Stimulated activated effector memory CD8-positive, alpha-beta T cell treated with anti-CD3 and anti-CD28 coated beads, Interleukin-12 subunit alpha, Interleukin-12 subunit beta, amount 100 ng/mL, for 72 hours (primary cell): ENCODE measurements at regions not wholly inside any gene's neighbourhood (a gene's known extent, or its start where the extent isn't known, plus 50 kb on each side); places are given as distances from the start of the nearest gene placed in this dataset.
A peak's percentile ranks its signal among the peaks of the same experiment; 100 is the strongest.
"Not testable (repeated sequence)": the region's sequence is repeated elsewhere in the genome, so short reads cannot be mapped to it uniquely, and the experiment has no call there.

Source experiments
- ATAC-seq: fragments of 150-1000 bp; cut with Tn5 transposase; 2 replicates; pipeline ENCODE4 v1.10.0; 2021
- DNase-seq, 2 donors: peaks; one replicate each; pipeline ENCODE4 v3.0.0; 2021 to 2022; ENCODE audit warnings: low spot score in 2 of 2
- H3K27ac Mint-ChIP-seq: one replicate; pipeline ENCODE4 v1.8.0; 2022; ENCODE audit warnings: mild to moderate bottlenecking, mixed read lengths
- H3K36me3 Mint-ChIP-seq: one replicate; pipeline ENCODE4 v1.8.0; 2022; ENCODE audit warnings: mild to moderate bottlenecking, mixed read lengths
- H3K4me1 Mint-ChIP-seq: one replicate; pipeline ENCODE4 v1.8.0; 2022; ENCODE audit warnings: mixed read lengths
- H3K4me3 Mint-ChIP-seq: one replicate; pipeline ENCODE4 v1.8.0; 2022; ENCODE audit warnings: mild to moderate bottlenecking, mixed read lengths
- H3K9me3 Mint-ChIP-seq: one replicate; pipeline ENCODE4 v1.8.0; 2022; ENCODE audit warnings: mixed read lengths

DNA sequence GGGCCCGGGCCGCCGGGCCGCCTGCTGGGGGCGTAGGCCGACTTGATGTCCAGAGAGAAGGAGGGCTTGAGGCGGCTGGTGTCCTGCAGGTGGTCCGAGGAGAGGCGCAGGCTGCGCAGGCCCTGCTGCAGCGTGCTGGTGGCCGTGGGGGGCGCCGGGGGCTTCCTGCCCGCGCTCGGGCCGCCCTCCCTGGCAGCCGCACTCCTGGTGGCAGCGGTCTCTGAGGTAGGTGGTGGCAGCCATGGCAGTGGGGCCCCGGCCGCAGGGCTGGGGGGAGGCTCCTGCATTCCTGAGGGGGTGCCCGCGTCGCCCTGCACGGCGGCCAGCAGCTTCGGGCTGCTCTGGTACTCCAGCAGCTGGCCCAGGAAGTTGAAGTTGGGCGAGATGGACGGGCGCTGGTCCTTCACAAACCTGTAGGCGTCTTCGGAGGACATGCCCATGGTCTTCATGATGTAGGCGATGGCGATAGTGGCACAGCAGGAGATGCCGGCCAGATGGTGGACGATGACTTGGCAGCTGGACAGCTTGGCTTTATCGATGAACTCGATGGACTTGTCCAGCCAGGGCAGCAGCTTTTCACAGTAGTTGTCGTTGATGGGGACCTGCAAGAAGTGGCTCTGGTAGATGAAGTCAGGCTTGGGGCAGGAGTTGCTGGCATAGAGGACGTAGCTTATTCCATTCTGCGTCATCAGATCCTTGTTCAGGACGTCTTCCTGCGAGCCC, 136.1 kb upstream of the PTPN20 start:
- not testable (repeated sequence) for H3K4me3 Mint-ChIP-seq, H3K36me3 Mint-ChIP-seq, ATAC-seq, DNase-seq, H3K9me3 Mint-ChIP-seq, H3K27ac Mint-ChIP-seq, H3K4me1 Mint-ChIP-seq

- not testable (repeated sequence) for H3K4me1 Mint-ChIP-seq, H3K27ac Mint-ChIP-seq, ATAC-seq, H3K36me3 Mint-ChIP-seq, DNase-seq, H3K4me3 Mint-ChIP-seq, H3K9me3 Mint-ChIP-seq
Measured at GRCh38 chr10:46775668-46776059, 135.6 kb upstream of the PTPN20 start.

DNA sequence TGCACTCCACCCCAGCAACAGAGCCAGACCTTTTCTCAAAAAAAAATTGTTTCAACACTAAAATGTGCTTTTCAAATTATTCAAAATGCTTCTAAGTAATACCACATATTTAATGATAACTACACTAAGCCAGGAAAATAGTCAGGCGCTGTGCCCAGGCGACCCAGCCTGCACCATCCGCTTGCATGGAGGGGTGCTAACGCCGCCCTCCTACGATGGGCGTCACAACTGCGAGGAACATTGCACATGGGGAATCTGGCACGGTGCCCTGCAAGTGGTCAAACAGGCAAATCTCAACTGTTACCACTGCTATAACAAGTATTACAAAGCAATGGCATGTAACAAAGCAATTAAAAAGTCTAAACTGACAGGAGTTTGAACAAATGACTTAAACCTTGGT, 131.7 kb upstream of the PTPN20 start:
- not testable (repeated sequence) for H3K9me3 Mint-ChIP-seq, H3K4me1 Mint-ChIP-seq, H3K36me3 Mint-ChIP-seq, DNase-seq, H3K27ac Mint-ChIP-seq, H3K4me3 Mint-ChIP-seq
- ATAC-seq: peak; percentile 29

GRCh38 chr10:46780164-46780563, 131.1 kb upstream of the PTPN20 start:
- not testable (repeated sequence) for DNase-seq, H3K4me1 Mint-ChIP-seq, ATAC-seq, H3K36me3 Mint-ChIP-seq, H3K4me3 Mint-ChIP-seq, H3K9me3 Mint-ChIP-seq, H3K27ac Mint-ChIP-seq

GRCh38 chr10:46781001-46781400, 130.2 kb upstream of the PTPN20 start:
- not testable (repeated sequence) for H3K4me3 Mint-ChIP-seq, H3K27ac Mint-ChIP-seq, H3K9me3 Mint-ChIP-seq, ATAC-seq, H3K4me1 Mint-ChIP-seq, H3K36me3 Mint-ChIP-seq, DNase-seq

DNA sequence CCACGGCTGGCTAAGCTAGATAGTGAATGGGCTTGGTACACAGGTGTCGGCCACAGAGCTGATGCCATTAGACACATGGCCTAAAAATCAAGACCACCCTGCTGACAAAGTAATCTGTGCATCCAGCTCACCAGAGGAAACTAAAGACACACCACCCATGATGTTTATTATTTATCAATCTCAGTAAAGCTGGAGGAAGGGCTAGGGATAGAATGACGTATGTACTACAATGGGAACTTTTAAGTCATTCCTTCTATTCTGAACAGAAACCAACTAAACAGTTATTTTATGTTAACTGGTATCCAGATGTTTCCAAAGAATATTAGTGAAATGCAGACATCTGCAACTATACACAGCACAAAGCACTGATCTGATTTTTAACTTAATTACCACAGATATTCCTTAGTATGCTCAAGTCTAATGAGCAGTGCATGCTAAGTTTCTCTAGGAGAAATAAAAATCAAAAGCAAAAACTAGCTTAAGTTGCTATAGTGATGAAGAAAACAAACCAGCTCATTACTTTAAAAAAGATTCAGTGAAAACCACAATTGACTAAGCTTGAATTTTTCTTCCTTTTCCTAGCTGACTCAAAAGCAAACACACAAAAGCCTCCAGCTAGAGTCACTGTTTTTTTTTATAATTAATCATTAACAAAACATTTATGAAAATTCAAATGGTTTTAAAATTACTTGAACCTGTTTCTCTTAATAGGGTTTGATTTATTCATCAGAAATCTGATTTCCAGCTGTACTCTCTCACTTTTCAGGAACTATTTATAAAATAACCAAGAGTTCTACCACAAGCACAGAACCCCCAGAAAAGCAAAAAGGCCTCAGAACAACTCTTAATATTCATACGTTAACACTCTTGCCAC, 129.0 kb upstream of the PTPN20 start:
- not testable (repeated sequence) for H3K36me3 Mint-ChIP-seq, DNase-seq, H3K4me3 Mint-ChIP-seq, H3K9me3 Mint-ChIP-seq
- peak overlapping the region; percentile 71 for H3K27ac Mint-ChIP-seq
- peak; percentile 68 for ATAC-seq
- H3K4me1 Mint-ChIP-seq: peaks cover 14% of the 10 kb centered on the region

DNA sequence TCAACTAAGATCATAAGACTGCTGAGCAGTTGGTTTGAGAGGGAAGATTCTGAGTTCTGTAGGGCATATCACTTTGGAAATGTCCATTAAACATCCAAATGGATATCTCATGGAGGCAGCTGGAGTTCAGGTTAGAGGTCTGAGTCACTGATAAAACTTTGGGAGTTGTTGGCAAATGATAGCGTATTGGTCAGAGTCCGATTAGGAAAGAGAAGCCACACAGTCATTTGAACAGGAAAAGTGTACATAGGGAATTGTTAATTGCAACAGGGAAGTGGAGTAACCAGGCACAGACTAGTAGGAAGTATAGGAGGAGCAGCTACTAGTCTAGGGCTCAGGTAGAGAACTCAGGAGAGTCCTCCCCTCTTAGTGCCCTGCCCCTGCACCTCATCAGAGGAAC, 126.6 kb upstream of the PTPN20 start:
- not testable (repeated sequence) for DNase-seq, ATAC-seq, H3K36me3 Mint-ChIP-seq, H3K27ac Mint-ChIP-seq, H3K4me3 Mint-ChIP-seq, H3K9me3 Mint-ChIP-seq
- peaks cover 16% of the 10 kb centered on the region for H3K4me1 Mint-ChIP-seq

DNA sequence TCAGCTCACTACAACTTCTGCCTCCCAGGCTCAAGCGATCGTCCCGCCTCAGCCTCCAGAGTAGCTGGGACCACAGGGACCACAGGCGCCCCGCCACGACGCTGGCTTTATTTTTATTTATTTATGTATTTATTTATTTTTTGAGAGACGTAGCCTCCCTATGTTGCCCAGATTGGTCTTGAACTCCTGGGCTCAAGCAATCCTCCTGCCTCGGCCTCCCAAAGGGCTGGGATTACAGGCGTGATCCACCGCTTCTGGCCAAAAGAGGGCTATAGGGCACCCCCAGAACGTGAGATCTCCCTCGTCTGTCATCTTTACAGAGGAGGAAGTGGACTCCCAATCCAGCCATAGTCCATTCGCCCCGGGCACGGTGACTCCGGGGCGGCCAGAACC, 125.1 kb upstream of the PTPN20 start:
- H3K36me3 Mint-ChIP-seq, DNase-seq, H3K9me3 Mint-ChIP-seq, ATAC-seq, H3K27ac Mint-ChIP-seq: not testable (repeated sequence)
- Mint-ChIP-seq H3K4me1 (peaks cover 16% of the 10 kb centered on the region), H3K4me3 (peak overlapping the region; percentile 91)

GRCh38 chr10:46786518-46787320, 124.5 kb upstream of the PTPN20 start:
- Mint-ChIP-seq H3K27ac (peak overlapping the region; percentile 93), H3K4me1 (peaks cover 13% of the 10 kb centered on the region), H3K4me3 (peak overlapping the region; percentile 91), H3K36me3 (peaks cover 11% of the 10 kb centered on the region)
- peak; percentile 82 for ATAC-seq
- H3K9me3 Mint-ChIP-seq: not testable (repeated sequence)
- DNase-seq: peak; percentile 44 to 73

- Mint-ChIP-seq H3K36me3 (peaks cover 15% of the 10 kb centered on the region), H3K4me1 (peaks cover 9% of the 10 kb centered on the region), H3K27ac (peak overlapping the region; percentile 93), H3K4me3 (peak overlapping the region; percentile 91), H3K9me3 (no peaks in the 10 kb centered on the region)
- peak; percentile 72 for ATAC-seq
- DNase-seq: peak in 1 of 2 donors; percentile 51
Measured at GRCh38 chr10:46787321-46787615, 124.0 kb upstream of the PTPN20 start.

DNA sequence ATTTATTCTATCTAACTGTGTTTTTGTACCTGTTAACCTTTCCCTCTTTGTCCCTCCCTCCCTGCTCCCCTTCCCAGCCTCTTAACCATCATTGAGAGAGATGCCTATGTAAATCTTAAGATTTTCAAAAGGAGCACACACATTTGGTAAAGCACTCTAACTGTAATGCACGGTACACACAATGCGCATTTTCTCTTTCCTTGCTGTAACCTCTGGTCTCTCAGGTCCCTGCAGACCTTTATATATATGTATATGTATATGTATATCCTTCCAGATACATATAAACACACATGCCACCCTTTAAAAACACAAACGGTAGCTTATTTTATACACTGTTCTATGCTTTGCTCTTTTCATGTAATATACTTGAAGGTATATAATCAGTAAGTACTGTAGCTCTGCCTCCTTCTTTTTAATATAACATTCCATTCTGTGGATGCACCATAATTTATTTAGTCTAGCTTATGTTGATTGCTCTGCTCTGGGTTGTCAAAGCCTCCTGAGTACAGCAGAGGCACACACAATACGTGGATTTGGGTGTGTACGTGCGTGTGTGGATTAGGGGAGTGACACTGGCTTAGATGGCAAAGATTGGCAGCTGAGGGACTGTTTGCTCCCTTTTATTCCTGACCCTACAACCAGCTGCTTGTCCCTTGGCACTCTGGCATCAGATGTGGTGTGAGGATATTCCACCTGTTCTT, 118.4 kb upstream of the PTPN20 start:
- ATAC-seq, H3K9me3 Mint-ChIP-seq, H3K4me1 Mint-ChIP-seq, H3K27ac Mint-ChIP-seq, H3K4me3 Mint-ChIP-seq, DNase-seq: not testable (repeated sequence)
- H3K36me3 Mint-ChIP-seq: peaks cover 20% of the 10 kb centered on the region

- not testable (repeated sequence) for ATAC-seq, H3K27ac Mint-ChIP-seq, DNase-seq, H3K4me1 Mint-ChIP-seq, H3K4me3 Mint-ChIP-seq, H3K9me3 Mint-ChIP-seq
- peaks cover 22% of the 10 kb centered on the region for H3K36me3 Mint-ChIP-seq
Measured at GRCh38 chr10:46796351-46796750, 114.9 kb upstream of the PTPN20 start.

DNA sequence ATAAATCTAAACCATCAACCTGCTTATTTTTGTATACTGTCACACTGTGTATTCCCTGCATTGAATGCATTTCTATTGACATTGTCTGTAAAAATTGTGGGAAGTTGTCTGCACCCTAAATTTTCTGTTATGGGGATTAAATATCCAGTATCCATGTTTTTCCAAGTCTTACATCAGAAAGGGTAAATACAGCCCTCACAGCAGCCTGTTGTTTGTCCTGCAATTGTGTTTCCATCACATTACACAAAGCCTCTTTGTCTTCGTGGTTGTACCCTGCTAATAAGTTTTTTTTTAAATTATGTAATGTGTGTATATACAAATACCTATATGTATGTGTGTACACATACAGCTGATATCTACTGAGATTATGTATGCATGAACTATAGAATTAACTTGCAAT, 109.2 kb upstream of the PTPN20 start:
- ATAC-seq, DNase-seq, H3K9me3 Mint-ChIP-seq, H3K4me1 Mint-ChIP-seq, H3K27ac Mint-ChIP-seq, H3K36me3 Mint-ChIP-seq, H3K4me3 Mint-ChIP-seq: not testable (repeated sequence)

GRCh38 chr10:46803082-46803481, 108.1 kb upstream of the PTPN20 start:
- H3K4me3 Mint-ChIP-seq, DNase-seq, H3K27ac Mint-ChIP-seq, ATAC-seq, H3K9me3 Mint-ChIP-seq, H3K36me3 Mint-ChIP-seq, H3K4me1 Mint-ChIP-seq: not testable (repeated sequence)

DNA sequence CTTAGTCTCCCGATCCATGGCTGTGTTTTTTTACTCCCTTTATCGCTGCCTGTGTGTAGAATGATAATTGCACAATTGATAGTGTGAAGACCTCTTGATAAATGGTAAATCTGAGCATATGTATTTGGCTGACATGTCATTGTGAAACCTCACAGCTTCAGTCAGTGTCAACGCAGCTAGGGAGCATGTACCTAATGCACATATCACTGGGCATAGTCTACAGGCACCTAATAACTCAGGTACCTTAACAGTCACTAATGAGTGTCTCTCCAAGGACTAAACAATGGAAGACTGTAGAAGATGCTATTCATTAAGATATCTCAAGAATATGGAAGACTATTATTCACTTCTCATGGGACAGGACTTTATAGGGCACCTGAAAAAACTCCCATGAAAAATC, 101.0 kb upstream of the PTPN20 start:
- DNase-seq, ATAC-seq, H3K9me3 Mint-ChIP-seq: not testable (repeated sequence)

More for the DNA sequence above, 101.0 kb upstream of the PTPN20 start:
- not testable (repeated sequence) for H3K4me3 Mint-ChIP-seq, H3K36me3 Mint-ChIP-seq, H3K27ac Mint-ChIP-seq, H3K4me1 Mint-ChIP-seq
